ENCODE measurements at regions not wholly inside any gene's neighbourhood (a gene's known extent, or its start where the extent isn't known, plus 50 kb on each side); places are given as distances from the start of the nearest gene placed in this dataset.
A peak's percentile ranks its signal among the peaks of the same experiment; 100 is the strongest.

- Histone ChIP-seq H4K20me1 (no peaks in the 10 kb centered on the region), H3K4me1 (peaks cover 0 to 39% (median 19%) of the 10 kb centered on the region in 10 experiments; a peak in 15 of 20 replicates), H3K4me2 (peak overlapping the region in 1 of 11 experiments; percentile 67; a peak in 2 of 22 replicates), H3K27me3 (no peaks in the 10 kb centered on the region), H3K36me3 (no peaks in the 10 kb centered on the region), H3K4me3 (no peak overlapping the region), H3K9ac (no peak overlapping the region), H3K9me3 (replicated peaks in 1 of 11) (peaks cover 0 to 18% (median 10%) of the 10 kb centered on the region in 11 experiments; a peak in 15 of 22 replicates), H3K27ac (no peak overlapping the region)
- TF ChIP-seq Cebpa-rat (IDR thresholded peaks at IDR 0.05), result no peak
Observed at GRCh38 chr18:32583431-32583830, 112.7 kb upstream of the GAREM1 start.

DNA sequence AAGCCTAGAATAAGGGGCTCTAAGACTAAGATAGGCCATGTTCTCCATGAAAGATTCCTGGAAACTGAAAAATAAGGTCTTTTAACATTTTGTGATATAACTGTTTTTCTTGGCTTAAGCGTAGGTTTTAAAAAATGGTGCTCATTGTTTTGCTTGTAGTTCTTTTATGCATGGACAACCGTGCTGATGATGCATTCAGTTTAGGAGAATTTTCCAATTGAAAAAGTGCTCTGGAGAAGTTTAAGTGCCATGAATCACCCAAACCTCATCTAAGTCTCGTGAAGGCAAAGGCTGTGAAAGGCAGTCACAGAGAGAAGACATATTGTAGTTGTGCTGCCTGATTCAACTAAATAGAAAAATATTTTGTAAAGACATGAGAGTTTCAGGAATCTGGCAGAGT, 111.8 kb upstream of the GAREM1 start:
- Histone ChIP-seq H3K9ac (no peak overlapping the region), H3K27me3 (no peaks in the 10 kb centered on the region), H3K4me3 (no peak overlapping the region), H3K4me1 (peaks cover 0 to 39% (median 19%) of the 10 kb centered on the region in 10 experiments; a peak in 15 of 20 replicates), H4K20me1 (no peaks in the 10 kb centered on the region), H3K36me3 (no peaks in the 10 kb centered on the region), H3K9me3 (replicated peaks in 1 of 11) (peaks cover 0 to 13% (median 6%) of the 10 kb centered on the region in 11 experiments; a peak in 12 of 22 replicates), H3K4me2 (no peak overlapping the region), H3K27ac (no peak overlapping the region)
- no peak for TF ChIP-seq Cebpa-rat (IDR thresholded peaks at IDR 0.05)

GRCh38 chr18:32577561-32577960, 106.9 kb upstream of the GAREM1 start:
- no peak for TF ChIP-seq Cebpa-rat (IDR thresholded peaks at IDR 0.05)
- Histone ChIP-seq H3K4me3 (no peak overlapping the region), H3K27me3 (no peaks in the 10 kb centered on the region), H3K9ac (no peak overlapping the region), H3K27ac (no peak overlapping the region), H3K9me3 (replicated peaks in 1 of 11) (peaks cover 0 to 13% (median 6%) of the 10 kb centered on the region in 11 experiments; a peak in 12 of 22 replicates), H3K36me3 (no peaks in the 10 kb centered on the region), H3K4me1 (peaks cover 0 to 10% (median 2%) of the 10 kb centered on the region in 10 experiments; a peak in 2 of 20 replicates), H4K20me1 (no peaks in the 10 kb centered on the region), H3K4me2 (no peak overlapping the region)

GRCh38 chr18:32576296-32576916, 105.7 kb upstream of the GAREM1 start:
- TF ChIP-seq Cebpa-rat (IDR thresholded peaks at IDR 0.05), result no peak
- no peak overlapping the region for H3K27ac ChIP-seq
- no peak overlapping the region for H3K4me3 ChIP-seq
- H3K4me2 ChIP-seq, result no peak overlapping the region
- no peaks in the 10 kb centered on the region for H3K36me3 ChIP-seq
- H3K9ac ChIP-seq, result no peak overlapping the region
- peaks cover 0 to 7% (median 1%) of the 10 kb centered on the region in 10 experiments; a peak in 2 of 20 replicates for H3K4me1 ChIP-seq
- no peaks in the 10 kb centered on the region for H3K27me3 ChIP-seq
- H3K9me3 ChIP-seq (replicated peaks in 1 of 11), result peaks cover 0 to 13% (median 6%) of the 10 kb centered on the region in 11 experiments; a peak in 12 of 22 replicates
- H4K20me1 ChIP-seq, result no peaks in the 10 kb centered on the region

DNA sequence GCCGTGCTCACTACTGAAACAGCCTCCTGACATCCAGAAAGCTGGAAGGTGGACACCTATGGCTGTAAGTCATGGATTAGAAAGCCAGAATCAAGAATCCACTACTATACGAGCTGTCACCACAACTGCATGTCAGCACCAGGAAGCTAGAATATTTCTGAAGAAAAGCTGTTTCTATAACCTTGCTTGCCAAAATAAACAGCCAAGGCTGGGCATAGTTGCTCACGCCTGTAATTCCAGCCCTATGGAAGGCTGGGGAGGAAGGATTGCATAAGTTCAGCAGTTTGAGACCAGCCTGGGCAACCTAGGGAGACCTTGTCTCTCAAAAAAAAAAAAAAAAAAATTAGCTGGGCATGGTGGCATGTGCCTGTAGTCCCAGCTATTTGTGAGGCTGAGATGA, 96.3 kb upstream of the GAREM1 start:
- no peaks in the 10 kb centered on the region for H3K36me3 ChIP-seq
- H4K20me1 ChIP-seq, result no peaks in the 10 kb centered on the region
- H3K4me2 ChIP-seq, result no peak overlapping the region
- no peak for TF ChIP-seq Cebpa-rat (IDR thresholded peaks at IDR 0.05)
- no peaks in the 10 kb centered on the region for H3K4me1 ChIP-seq
- no peaks in the 10 kb centered on the region for H3K27me3 ChIP-seq
- peaks cover 0 to 7% (median 0%) of the 10 kb centered on the region in 11 experiments; a peak in 4 of 22 replicates for H3K9me3 ChIP-seq (replicated peaks in 1 of 11)
- H3K27ac ChIP-seq, result no peak overlapping the region
- H3K9ac ChIP-seq, result no peak overlapping the region
- H3K4me3 ChIP-seq, result no peak overlapping the region

DNA sequence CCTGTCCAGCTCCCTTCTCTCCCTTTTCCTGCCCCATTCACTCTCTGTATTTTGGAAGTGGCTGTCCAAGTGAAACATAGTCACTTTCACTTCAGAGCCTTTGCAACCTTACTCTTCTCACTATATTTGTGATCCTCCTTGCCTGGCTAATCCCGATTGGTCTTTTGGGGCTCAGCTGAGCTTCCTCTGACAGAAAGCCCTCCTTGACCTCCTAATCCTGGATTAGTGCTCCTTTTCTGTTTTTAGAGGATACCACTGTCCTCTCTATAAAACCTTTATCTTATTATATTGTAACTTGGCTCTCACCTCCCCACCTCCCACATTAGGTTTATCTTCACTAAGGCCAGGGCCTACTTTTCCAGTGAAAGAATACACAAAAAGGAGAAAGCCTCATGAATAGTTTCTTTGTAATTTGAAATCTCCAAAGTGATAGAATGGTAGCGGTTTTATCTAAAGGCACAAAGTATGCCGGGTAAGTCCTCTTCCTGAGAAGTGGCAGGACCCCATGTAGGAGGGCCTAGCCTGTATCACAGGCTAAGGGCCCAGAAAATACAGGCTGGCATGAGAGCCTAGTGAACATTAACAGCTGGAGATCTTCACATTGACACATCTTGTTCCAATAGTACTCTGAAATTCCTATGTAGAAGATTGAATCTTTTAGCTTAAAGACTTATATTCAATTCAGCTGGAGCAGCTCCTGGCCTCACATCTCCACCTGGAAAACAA, 83.1 kb upstream of the GAREM1 start:
- Histone ChIP-seq H3K27me3 (no peaks in the 10 kb centered on the region), H3K4me2 (no peak overlapping the region), H3K27ac (no peak overlapping the region), H3K9me3 (replicated peaks in 1 of 11) (no peaks in the 10 kb centered on the region), H4K20me1 (no peaks in the 10 kb centered on the region), H3K36me3 (no peaks in the 10 kb centered on the region), H3K9ac (no peak overlapping the region), H3K4me3 (no peak overlapping the region), H3K4me1 (no peaks in the 10 kb centered on the region)
- TF ChIP-seq Cebpa-rat (IDR thresholded peaks at IDR 0.05), result no peak

GRCh38 chr18:32553174-32553573, 82.5 kb upstream of the GAREM1 start:
- no peaks in the 10 kb centered on the region for H3K9me3 ChIP-seq (replicated peaks in 1 of 11)

GRCh38 chr18:32552421-32553030, 81.8 kb upstream of the GAREM1 start:
- H3K4me2 ChIP-seq, result no peak overlapping the region

More at GRCh38 chr18:32553174-32553573, 82.5 kb upstream of the GAREM1 start:
- Histone ChIP-seq H3K9ac (no peak overlapping the region), H3K36me3 (no peaks in the 10 kb centered on the region), H3K27ac (no peak overlapping the region), H4K20me1 (no peaks in the 10 kb centered on the region), H3K4me3 (no peak overlapping the region), H3K4me2 (no peak overlapping the region), H3K4me1 (no peaks in the 10 kb centered on the region), H3K27me3 (no peaks in the 10 kb centered on the region)
- TF ChIP-seq Cebpa-rat (IDR thresholded peaks at IDR 0.05), result no peak

DNA sequence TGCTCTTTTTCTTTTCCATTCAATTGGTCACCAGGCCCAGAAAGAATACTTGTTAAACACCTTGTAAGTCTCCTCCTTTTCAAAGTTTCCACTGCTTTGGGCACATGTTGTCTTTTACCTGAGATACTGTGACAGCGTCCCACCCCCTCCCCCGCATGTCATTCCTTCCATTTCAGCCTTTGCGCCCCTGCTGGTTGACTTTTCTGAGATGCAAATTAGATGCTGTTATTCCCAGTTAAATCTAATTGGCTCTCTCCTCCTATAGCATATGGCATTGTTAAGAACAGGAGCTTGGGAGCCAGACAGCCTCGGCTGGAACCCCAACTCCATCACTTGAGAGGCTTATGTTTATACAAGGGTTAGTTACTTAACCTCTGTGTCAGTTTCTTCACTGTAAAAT, 80.3 kb upstream of the GAREM1 start:
- Histone ChIP-seq H3K27ac (no peak overlapping the region), H3K9ac (no peak overlapping the region), H3K27me3 (no peaks in the 10 kb centered on the region), H4K20me1 (no peaks in the 10 kb centered on the region), H3K4me2 (no peak overlapping the region), H3K9me3 (replicated peaks in 1 of 11) (no peaks in the 10 kb centered on the region), H3K4me1 (no peaks in the 10 kb centered on the region), H3K36me3 (no peaks in the 10 kb centered on the region), H3K4me3 (no peak overlapping the region)
- TF ChIP-seq Cebpa-rat (IDR thresholded peaks at IDR 0.05), result no peak

More at GRCh38 chr18:32552421-32553030, 81.8 kb upstream of the GAREM1 start:
- TF ChIP-seq Cebpa-rat (IDR thresholded peaks at IDR 0.05), result no peak
- Histone ChIP-seq H3K4me3 (no peak overlapping the region), H3K27ac (no peak overlapping the region), H3K36me3 (no peaks in the 10 kb centered on the region), H3K9ac (no peak overlapping the region), H3K27me3 (no peaks in the 10 kb centered on the region), H4K20me1 (no peaks in the 10 kb centered on the region), H3K4me1 (no peaks in the 10 kb centered on the region), H3K9me3 (replicated peaks in 1 of 11) (no peaks in the 10 kb centered on the region)

All from BLaER1 treated with 17β-estradiol and CSF1 and Interleukin-3, amounts not matched to agents 10 nM and 100 nM (cell line).